GM23338 (cell line): ENCODE measurements at regions not wholly inside any gene's neighbourhood (a gene's known extent, or its start where the extent isn't known, plus 50 kb on each side); places are given as distances from the start of the nearest gene placed in this dataset.

Experiments
- EZH2phosphoT487 ChIP-seq: fragments of 200-600 bp; sonication (generic); IDR thresholded peaks from one replicate; pipeline ENCODE4 v1.8.1; 2018; ENCODE audit warnings: antibody characterized with exemption; ENCODE audit not compliant: unreplicated experiment
- JUNB ChIP-seq: IDR thresholded peaks from one replicate; pipeline ENCODE4 v1.6.1; 2016; ENCODE audit warnings: antibody characterized with exemption; ENCODE audit not compliant: unreplicated experiment
- POLR2AphosphoS5 ChIP-seq: IDR thresholded peaks from 2 replicates; pipeline ENCODE4 v1.6.1; 2016; ENCODE audit warnings: antibody characterized with exemption, low read depth
- TF ChIP-seq, protein P1 (sequence below): IDR thresholded peaks from 2 replicates; pipeline ENCODE4 v1.6.1; 2016; ENCODE audit warnings: antibody characterized with exemption
- TF ChIP-seq, protein P2 (sequence below), 2 experiments: fragments of 200-600 bp in 1 of 2; sonication (generic) in 1 of 2; conservative IDR thresholded peaks; 2 replicates each; pipeline versions ENCODE4 v1.5.1 to v1.6.1; 2016 to 2017; ENCODE audit warnings: antibody characterized with exemption in 2 of 2, low read depth in 2 of 2, mild to moderate bottlenecking in 2 of 2, moderate library complexity in 1 of 2

- TF ChIP-seq, protein P1, sequence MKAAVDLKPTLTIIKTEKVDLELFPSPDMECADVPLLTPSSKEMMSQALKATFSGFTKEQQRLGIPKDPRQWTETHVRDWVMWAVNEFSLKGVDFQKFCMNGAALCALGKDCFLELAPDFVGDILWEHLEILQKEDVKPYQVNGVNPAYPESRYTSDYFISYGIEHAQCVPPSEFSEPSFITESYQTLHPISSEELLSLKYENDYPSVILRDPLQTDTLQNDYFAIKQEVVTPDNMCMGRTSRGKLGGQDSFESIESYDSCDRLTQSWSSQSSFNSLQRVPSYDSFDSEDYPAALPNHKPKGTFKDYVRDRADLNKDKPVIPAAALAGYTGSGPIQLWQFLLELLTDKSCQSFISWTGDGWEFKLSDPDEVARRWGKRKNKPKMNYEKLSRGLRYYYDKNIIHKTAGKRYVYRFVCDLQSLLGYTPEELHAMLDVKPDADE, result no peak
- no peak for TF ChIP-seq JUNB
- no peak for TF ChIP-seq POLR2AphosphoS5
- TF ChIP-seq EZH2phosphoT487, result no peak
- TF ChIP-seq, protein P2, sequence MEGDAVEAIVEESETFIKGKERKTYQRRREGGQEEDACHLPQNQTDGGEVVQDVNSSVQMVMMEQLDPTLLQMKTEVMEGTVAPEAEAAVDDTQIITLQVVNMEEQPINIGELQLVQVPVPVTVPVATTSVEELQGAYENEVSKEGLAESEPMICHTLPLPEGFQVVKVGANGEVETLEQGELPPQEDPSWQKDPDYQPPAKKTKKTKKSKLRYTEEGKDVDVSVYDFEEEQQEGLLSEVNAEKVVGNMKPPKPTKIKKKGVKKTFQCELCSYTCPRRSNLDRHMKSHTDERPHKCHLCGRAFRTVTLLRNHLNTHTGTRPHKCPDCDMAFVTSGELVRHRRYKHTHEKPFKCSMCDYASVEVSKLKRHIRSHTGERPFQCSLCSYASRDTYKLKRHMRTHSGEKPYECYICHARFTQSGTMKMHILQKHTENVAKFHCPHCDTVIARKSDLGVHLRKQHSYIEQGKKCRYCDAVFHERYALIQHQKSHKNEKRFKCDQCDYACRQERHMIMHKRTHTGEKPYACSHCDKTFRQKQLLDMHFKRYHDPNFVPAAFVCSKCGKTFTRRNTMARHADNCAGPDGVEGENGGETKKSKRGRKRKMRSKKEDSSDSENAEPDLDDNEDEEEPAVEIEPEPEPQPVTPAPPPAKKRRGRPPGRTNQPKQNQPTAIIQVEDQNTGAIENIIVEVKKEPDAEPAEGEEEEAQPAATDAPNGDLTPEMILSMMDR (conservative IDR thresholded peaks at IDR 0.05; ENCODE audit: low read depth in 2 of 2), result no peak
These were observed 532.7 kb upstream of the OLFM3 start for GRCh38 chr1:102529446-102529845.
